HG02588 (cell line): ENCODE measurements at regions not wholly inside any gene's neighbourhood (a gene's known extent, or its start where the extent isn't known, plus 50 kb on each side); places are given as distances from the start of the nearest gene placed in this dataset.

Experiments used
- ATAC-seq: cut with Tn5 transposase; IDR thresholded peaks from one replicate; pipeline ENCODE4 v1.9.1; 2021; ENCODE audit warnings: mild to moderate bottlenecking, moderate library complexity; ENCODE audit not compliant: unreplicated experiment

GRCh38 chr10:4775808-4776207 lies 50.2 kb upstream of the AKR1E2 start:
- ATAC-seq: peak; percentile 23

DNA sequence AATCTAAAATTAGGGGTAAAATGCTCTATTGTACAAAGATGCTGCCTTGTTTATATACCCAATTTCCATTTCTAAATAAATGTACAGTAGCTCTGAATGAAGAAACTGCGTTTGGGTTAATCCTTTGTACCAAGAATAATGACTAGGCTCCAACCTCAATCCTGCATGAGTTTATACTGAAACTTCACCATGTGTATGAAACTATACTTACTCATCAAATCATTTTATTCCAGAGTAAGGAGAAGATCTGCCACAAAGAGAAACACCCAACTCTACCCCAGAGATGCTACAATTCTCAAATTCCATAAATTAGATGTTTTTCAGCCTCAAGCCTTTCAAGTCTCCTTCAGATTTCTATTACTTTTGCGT lies 53.8 kb upstream of the AKR1E2 start:
- ATAC-seq: no peak

- ATAC-seq: no peak
Observed at GRCh38 chr10:4771554-4772201, 54.3 kb upstream of the AKR1E2 start.

DNA sequence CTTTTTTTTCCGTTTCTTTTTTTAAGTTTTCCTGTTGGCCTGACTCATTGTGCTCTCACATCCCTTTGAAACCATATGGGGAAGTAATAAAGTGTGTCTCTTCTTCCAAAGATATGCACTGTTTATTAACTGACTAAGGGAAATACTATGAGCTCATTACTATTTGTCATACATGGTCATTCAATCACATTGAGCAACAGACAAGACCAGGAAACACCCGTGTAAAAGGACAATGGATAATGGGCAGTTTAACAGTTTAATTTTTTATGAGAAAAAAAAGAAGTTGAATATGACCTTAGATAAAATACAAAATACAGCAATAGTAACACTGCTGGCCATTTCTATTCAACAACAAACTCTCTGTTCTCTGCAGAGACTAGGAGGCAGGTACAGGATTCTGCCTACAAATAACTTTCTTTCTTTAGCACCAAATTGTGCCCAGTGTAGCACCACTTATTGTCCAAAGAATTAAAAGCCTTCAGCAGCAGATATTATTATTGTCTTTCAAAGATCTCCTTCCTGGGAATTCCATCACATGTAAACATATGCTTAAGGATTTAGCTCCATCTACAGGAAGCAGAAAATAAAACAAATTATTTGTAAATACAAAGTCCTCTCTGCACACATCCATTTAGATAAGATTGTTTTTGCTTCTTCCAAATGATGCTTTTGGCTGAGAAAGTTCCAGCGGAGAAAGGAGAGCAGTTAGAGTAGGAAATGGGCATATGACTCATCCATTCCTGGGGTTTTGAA lies 55.0 kb upstream of the AKR1E2 start:
- no peak for ATAC-seq

DNA sequence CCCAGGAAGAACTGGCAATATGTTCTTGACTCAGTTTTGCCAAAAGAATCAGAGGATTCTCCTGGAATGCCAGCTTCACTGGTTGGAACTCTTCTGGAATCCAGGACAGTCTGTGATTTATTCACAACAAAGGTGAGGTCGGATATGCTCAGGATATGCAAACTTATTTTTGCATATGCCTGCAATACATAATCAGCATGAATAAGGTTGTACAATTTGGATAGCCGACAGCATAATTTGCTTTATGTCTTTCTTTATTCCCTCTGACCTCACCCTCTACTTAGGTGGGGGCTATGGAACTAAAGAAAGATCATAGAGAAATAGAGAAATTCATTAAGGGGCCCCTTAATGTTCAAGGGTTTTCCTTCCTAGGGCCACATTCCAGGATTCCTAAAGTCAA lies 57.6 kb upstream of the AKR1E2 start:
- ATAC-seq: no peak

- ATAC-seq: no peak
Observed at GRCh38 chr10:4767033-4767814, 58.8 kb upstream of the AKR1E2 start.

DNA sequence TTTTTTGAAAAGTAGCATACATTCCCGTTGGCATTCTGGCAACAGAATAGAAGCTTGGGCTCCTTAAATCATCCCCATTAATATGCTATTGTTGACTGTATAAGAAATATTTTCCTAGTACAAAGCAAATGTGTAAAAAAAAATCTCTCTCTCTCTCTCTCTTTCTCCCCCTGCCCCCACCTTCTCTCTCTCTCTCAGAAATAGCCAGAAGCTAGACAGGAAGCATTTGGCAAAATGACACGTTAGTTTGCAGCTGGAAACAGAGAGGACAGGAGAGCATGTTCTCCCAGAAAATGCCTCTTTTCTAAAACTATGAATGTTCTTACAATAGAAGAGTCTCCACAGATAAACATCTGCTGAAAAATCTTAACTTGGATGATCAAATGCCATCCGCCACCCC lies 59.6 kb upstream of the AKR1E2 start:
- ATAC-seq: no peak

DNA sequence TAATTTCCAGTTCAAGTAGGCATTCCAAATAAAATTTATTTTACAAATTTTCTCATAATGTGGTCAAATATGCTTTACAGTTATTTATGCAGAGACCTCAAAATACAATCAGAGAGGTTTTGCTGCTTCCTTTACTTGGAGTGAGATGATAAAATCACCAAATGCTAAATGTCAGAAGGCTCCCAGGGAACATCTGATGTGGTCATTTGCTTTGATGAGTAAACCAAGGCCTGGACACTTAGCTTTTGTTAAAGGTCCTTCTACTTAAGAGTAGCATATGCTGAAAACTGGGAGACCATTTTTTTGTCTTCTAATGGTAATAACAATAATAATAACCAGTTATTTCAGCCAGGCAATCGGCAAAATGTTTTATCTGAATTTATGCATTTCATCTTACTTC lies 60.6 kb upstream of the AKR1E2 start:
- ATAC-seq: no peak

DNA sequence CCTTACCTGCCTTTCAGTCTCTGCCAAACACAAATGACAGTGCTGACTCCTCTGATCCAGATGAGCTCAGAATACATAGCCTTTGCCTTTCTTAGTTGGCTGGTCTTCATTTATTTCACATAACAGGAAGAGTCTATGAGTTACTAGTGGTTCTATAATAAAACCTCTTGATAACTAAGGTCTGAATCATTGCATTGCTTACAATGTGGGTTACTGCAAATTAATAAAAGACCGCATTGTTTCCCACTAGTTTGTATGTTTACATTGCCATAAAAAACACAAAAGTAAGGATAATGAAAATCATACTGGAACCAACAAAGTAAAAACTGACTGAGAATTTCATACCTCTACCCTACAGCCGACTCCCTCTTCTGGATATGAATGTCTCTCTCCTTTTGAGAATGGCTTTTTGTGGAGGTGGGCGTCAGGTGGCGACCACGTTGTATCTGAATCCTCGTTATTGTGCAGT lies 62.0 kb upstream of the AKR1E2 start:
- peak; percentile 22 for ATAC-seq

DNA sequence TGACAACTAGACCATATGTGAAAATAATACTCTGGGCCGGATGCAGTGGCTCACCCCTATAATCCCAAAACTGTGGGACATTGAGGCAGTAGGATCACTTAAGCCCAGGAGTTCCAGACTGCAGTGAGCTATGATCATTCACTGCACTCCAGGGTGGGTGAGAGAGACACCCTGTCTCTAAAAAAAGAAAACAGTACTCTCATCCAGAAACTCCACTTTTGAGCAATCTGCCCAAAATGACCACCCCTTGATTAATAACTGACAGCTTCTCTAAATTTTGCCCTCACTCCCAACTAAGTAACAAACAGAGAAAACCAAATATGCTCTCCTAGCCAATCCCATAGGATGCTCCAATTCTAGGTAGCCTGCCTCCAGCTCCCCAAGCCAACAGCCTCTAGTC lies 62.5 kb upstream of the AKR1E2 start:
- peak; percentile 57 for ATAC-seq

DNA sequence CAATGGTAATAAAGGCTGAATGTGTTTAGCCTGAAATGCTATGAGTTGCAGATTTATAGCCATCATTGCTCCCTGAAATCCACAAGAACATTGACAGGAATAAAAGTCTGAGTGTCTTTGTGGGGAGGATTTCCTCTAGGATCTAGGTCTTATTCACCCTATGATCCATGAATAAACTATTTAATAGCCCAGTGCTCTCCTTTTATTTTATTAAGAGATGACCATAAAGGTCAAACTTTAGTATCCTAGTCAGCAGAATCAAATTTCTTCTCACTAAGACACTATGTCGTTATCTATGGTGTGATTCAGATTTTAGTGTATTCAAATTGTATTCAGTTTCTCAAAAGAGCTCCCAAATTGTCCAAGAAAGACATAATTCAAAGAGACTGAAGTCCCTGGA lies 67.8 kb upstream of the AKR1E2 start:
- ATAC-seq: no peak

- ATAC-seq: no peak
Observed at GRCh38 chr10:4755286-4755989, 70.6 kb upstream of the AKR1E2 start.

DNA sequence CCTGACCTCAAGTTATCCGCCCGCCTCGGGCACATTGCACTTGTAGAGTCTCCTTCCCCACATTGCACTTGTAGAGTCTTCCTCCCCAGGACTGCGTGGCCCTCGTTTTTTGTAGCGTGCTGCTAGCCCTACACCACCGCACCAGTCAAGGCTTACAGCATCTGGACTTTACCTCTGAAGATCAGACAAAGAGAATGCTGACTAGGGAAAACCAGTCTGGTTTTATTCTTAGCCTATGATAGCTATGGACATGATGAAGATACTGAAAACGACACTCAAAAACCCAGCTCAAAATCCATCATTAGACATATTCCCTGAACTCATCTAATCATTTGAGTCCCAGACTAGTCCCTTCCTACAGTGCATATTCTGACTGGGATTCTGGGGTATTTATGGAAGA lies 71.9 kb upstream of the AKR1E2 start:
- ATAC-seq: no peak

DNA sequence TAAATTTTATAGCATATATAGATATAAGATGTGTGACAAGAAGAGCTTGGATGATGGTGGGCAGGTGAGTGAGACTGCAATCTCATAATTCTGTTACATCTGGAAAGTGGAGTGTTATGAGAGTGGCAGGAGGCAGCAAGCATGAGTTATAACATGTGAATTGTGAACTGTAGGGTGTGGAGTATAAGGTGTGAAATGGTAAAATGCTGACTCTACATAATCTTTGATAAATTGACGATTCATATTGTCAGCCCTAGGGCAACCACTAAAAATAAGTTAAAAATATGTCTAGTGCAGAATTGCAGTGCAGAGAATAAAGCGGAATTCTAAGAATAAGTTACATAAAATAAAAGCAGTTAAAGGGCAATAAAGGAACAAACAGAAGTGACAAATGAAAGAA lies 74.8 kb upstream of the AKR1E2 start:
- no peak for ATAC-seq

DNA sequence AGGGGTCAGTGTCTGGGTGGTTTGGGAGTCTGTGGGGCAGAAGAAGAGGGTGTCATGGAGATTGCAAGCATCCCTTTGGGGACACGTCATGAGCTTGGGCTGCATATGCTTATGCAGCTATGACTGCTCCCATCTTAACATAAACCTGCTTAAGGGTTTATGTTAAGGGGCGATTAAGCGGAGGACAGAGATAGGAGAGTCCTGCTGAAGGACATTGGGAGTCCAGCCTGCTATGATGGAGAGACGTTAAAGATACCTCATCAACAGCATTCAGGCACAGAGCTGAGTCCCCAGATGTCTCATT lies 76.8 kb upstream of the AKR1E2 start:
- no peak for ATAC-seq

GRCh38 chr10:4748491-4749270 lies 77.3 kb upstream of the AKR1E2 start:
- no peak for ATAC-seq

DNA sequence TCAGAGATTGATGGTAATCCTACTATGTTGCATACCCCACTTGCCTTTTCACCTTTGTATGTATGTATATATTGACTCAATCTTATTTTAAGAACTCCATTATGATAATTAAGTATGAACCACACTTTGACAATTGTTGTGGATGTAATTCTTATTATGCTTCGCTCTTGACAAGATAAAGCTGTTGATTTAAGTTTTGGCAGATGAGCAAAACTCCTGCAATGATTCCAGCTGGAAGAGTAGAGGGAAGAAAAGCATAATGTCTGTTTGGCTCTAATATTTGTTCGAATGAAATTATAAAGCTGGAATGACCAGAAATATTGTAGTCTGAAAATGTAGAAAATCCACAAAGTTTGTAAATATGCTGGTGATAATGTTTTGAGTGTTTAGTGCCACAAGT lies 83.8 kb upstream of the AKR1E2 start:
- ATAC-seq: no peak

- no peak for ATAC-seq
Observed at GRCh38 chr10:4740471-4740870, 85.5 kb upstream of the AKR1E2 start.

- no peak for ATAC-seq
Observed at GRCh38 chr10:4736608-4737007, 89.4 kb upstream of the AKR1E2 start.

GRCh38 chr10:4736183-4736582 lies 89.8 kb upstream of the AKR1E2 start:
- ATAC-seq: no peak

GRCh38 chr10:4733843-4734224 lies 92.2 kb upstream of the AKR1E2 start:
- ATAC-seq: no peak
